OCI-LY1 (cell line): ENCODE measurements at regions not wholly inside any gene's neighbourhood (a gene's known extent, or its start where the extent isn't known, plus 50 kb on each side); places are given as distances from the start of the nearest gene placed in this dataset.

ENCODE experiments used
- EZH2 ChIP-seq: fragments of 200-600 bp; sonication (generic), shearing (Covaris generic); IDR thresholded peaks from 2 replicates; pipeline ENCODE4 v1.8.0; 2017; ENCODE audit warnings: borderline replicate concordance, mixed run types, mild to moderate bottlenecking, antibody characterized with exemption, low read length, moderate library complexity, mixed read lengths
- TF ChIP-seq, protein P1 (sequence below): fragments of 200-600 bp; sonication (generic), shearing (Covaris generic); IDR thresholded peaks from 2 replicates; pipeline ENCODE4 v1.5.1; 2017; ENCODE audit warnings: mild to moderate bottlenecking, antibody characterized with exemption, low read length, moderate library complexity, mixed read lengths

DNA sequence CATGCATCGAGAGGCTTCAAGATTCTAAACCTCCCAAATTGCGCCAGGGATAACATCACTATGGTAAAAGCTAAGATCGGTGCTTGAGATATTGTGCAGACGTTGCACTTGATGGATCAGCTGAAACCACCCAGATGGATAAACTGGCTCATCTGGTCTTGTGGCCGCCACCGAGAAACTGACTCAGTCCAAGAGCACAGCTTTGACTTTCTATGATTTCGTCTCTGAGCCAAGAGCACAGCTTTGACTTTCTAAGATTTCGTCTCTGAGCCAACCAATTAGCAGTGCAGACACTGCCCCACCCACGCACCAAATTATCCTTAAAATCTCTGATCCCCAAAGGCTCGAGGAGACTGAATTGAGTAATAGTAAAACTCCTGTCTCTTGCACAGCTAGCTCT is 687.2 kb downstream of the FAM133A start:
- TF ChIP-seq, protein P1, sequence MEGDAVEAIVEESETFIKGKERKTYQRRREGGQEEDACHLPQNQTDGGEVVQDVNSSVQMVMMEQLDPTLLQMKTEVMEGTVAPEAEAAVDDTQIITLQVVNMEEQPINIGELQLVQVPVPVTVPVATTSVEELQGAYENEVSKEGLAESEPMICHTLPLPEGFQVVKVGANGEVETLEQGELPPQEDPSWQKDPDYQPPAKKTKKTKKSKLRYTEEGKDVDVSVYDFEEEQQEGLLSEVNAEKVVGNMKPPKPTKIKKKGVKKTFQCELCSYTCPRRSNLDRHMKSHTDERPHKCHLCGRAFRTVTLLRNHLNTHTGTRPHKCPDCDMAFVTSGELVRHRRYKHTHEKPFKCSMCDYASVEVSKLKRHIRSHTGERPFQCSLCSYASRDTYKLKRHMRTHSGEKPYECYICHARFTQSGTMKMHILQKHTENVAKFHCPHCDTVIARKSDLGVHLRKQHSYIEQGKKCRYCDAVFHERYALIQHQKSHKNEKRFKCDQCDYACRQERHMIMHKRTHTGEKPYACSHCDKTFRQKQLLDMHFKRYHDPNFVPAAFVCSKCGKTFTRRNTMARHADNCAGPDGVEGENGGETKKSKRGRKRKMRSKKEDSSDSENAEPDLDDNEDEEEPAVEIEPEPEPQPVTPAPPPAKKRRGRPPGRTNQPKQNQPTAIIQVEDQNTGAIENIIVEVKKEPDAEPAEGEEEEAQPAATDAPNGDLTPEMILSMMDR, result no peak
- no peak for TF ChIP-seq EZH2
